ENCODE measurements at regions not wholly inside any gene's neighbourhood (a gene's known extent, or its start where the extent isn't known, plus 50 kb on each side); places are given as distances from the start of the nearest gene placed in this dataset.

- Histone ChIP-seq H4K8ac (ENCODE audit: low read depth, low read length) (no peak overlapping the region), H3K27me3 (ENCODE audit: control insufficient read depth in 3 of 3, insufficient read depth in 3 of 3, low read depth in 1 of 3, low read length in 3 of 3) (peaks cover 0 to 36% (median 0%) of the 10 kb centered on the region in 3 experiments), H3K9me3 (replicated peaks in 1 of 2; ENCODE audit: control insufficient read depth in 2 of 2, insufficient read depth in 1 of 2, low read depth in 1 of 2, low read length in 2 of 2) (no peaks in the 10 kb centered on the region), H3K4me2 (ENCODE audit: insufficient read depth, low read length, poor library complexity, severe bottlenecking) (no peak overlapping the region), H2AFZ (ENCODE audit: low read length) (no peak overlapping the region), H3K79me1 (ENCODE audit: low read depth, low read length) (no peaks in the 10 kb centered on the region), H2AK5ac (ENCODE audit: low read depth, low read length) (no peak overlapping the region), H2BK15ac (ENCODE audit: low read length) (no peak overlapping the region), H3K14ac (ENCODE audit: low read length) (no peak overlapping the region), H2BK5ac (ENCODE audit: low read length) (no peak overlapping the region), H3K4me3 (ENCODE audit: low read length in 2 of 2) (no peak overlapping the region), H3K4ac (ENCODE audit: low read length) (no peak overlapping the region), H2BK12ac (ENCODE audit: low read length) (no peak overlapping the region), H3K4me1 (ENCODE audit: control insufficient read depth in 2 of 2, insufficient read depth in 1 of 2, low read depth in 1 of 2, low read length in 2 of 2) (peaks cover 0 to 14% of the 10 kb centered on the region in 2 donors), H3K27ac (replicated peaks; ENCODE audit: low read length) (no peak overlapping the region), H3K18ac (ENCODE audit: low read length) (no peak overlapping the region), H3K9ac (ENCODE audit: low read depth, low read length, poor library complexity) (no peak overlapping the region), H2BK120ac (ENCODE audit: low read depth, low read length) (no peak overlapping the region), H3K23ac (ENCODE audit: low read depth, low read length, poor library complexity) (no peak overlapping the region), H4K91ac (ENCODE audit: low read depth, low read length, poor library complexity) (no peak overlapping the region), H3K36me3 (replicated peaks in 1 of 2; ENCODE audit: control insufficient read depth in 2 of 2, insufficient read depth in 2 of 2, low read length in 2 of 2) (no peaks in the 10 kb centered on the region)
- DNase-seq (ENCODE audit: low spot score): no peak
- no CpG with 5 or more reads among the region's 11 CpGs for WGBS, 2 donors (ENCODE audit: extremely low coverage in 2 of 2, insufficient read length in 2 of 2, insufficient replicate concordance in 1 of 2)
These were observed 116.8 kb upstream of the CDH4 start for GRCh38 chr20:61135266-61135665.

GRCh38 chr20:61135968-61136367, 116.1 kb upstream of the CDH4 start:
- H3K14ac ChIP-seq (ENCODE audit: low read length): no peak overlapping the region
- H3K23ac ChIP-seq (ENCODE audit: low read depth, low read length, poor library complexity): no peak overlapping the region
- no peak overlapping the region for H4K8ac ChIP-seq (ENCODE audit: low read depth, low read length)
- H3K79me1 ChIP-seq (ENCODE audit: low read depth, low read length): no peaks in the 10 kb centered on the region
- no peak overlapping the region for H2BK120ac ChIP-seq (ENCODE audit: low read depth, low read length)
- H2BK5ac ChIP-seq (ENCODE audit: low read length): no peak overlapping the region
- H2AFZ ChIP-seq (ENCODE audit: low read length): no peak overlapping the region
- H4K91ac ChIP-seq (ENCODE audit: low read depth, low read length, poor library complexity): no peak overlapping the region
- no peak overlapping the region for H3K4me2 ChIP-seq (ENCODE audit: insufficient read depth, low read length, poor library complexity, severe bottlenecking)
- no peaks in the 10 kb centered on the region for H3K36me3 ChIP-seq (replicated peaks in 1 of 2; ENCODE audit: control insufficient read depth in 2 of 2, insufficient read depth in 2 of 2, low read length in 2 of 2)
- H3K4ac ChIP-seq (ENCODE audit: low read length): no peak overlapping the region
- no peak overlapping the region for H3K4me3 ChIP-seq (ENCODE audit: low read length in 2 of 2)
- peak overlapping the region; percentile 44 for H3K9ac ChIP-seq (ENCODE audit: low read depth, low read length, poor library complexity)
- peaks cover 0 to 14% of the 10 kb centered on the region in 2 donors for H3K4me1 ChIP-seq (ENCODE audit: control insufficient read depth in 2 of 2, insufficient read depth in 1 of 2, low read depth in 1 of 2, low read length in 2 of 2)
- no peaks in the 10 kb centered on the region for H3K9me3 ChIP-seq (replicated peaks in 1 of 2; ENCODE audit: control insufficient read depth in 2 of 2, insufficient read depth in 1 of 2, low read depth in 1 of 2, low read length in 2 of 2)
- H3K27me3 ChIP-seq (ENCODE audit: control insufficient read depth in 3 of 3, insufficient read depth in 3 of 3, low read depth in 1 of 3, low read length in 3 of 3): peaks cover 0 to 35% (median 0%) of the 10 kb centered on the region in 3 experiments
- no CpG with 5 or more reads among the region's 15 CpGs for WGBS, 2 donors (ENCODE audit: extremely low coverage in 2 of 2, insufficient read length in 2 of 2, insufficient replicate concordance in 1 of 2)
- H3K18ac ChIP-seq (ENCODE audit: low read length): peak overlapping the region; percentile 78
- no peak overlapping the region for H2AK5ac ChIP-seq (ENCODE audit: low read depth, low read length)
- no peak overlapping the region for H2BK15ac ChIP-seq (ENCODE audit: low read length)
- H3K27ac ChIP-seq (replicated peaks; ENCODE audit: low read length): no peak overlapping the region
- peak overlapping the region; percentile 18 for H2BK12ac ChIP-seq (ENCODE audit: low read length)
- DNase-seq (ENCODE audit: low spot score): peak; percentile 11

GRCh38 chr20:61138566-61138965, 113.5 kb upstream of the CDH4 start:
- H3K18ac ChIP-seq (ENCODE audit: low read length): no peak overlapping the region
- no peak for DNase-seq (ENCODE audit: low spot score)
- H2BK120ac ChIP-seq (ENCODE audit: low read depth, low read length): no peak overlapping the region
- no peak overlapping the region for H2BK5ac ChIP-seq (ENCODE audit: low read length)
- no peaks in the 10 kb centered on the region for H3K36me3 ChIP-seq (replicated peaks in 1 of 2; ENCODE audit: control insufficient read depth in 2 of 2, insufficient read depth in 2 of 2, low read length in 2 of 2)
- H2AK5ac ChIP-seq (ENCODE audit: low read depth, low read length): no peak overlapping the region
- no peak overlapping the region for H3K14ac ChIP-seq (ENCODE audit: low read length)
- H3K23ac ChIP-seq (ENCODE audit: low read depth, low read length, poor library complexity): no peak overlapping the region
- no peak overlapping the region for H2BK15ac ChIP-seq (ENCODE audit: low read length)
- H3K4ac ChIP-seq (ENCODE audit: low read length): no peak overlapping the region
- no peak overlapping the region for H2BK12ac ChIP-seq (ENCODE audit: low read length)
- no peaks in the 10 kb centered on the region for H3K79me1 ChIP-seq (ENCODE audit: low read depth, low read length)
- H4K91ac ChIP-seq (ENCODE audit: low read depth, low read length, poor library complexity): no peak overlapping the region
- H3K4me3 ChIP-seq (ENCODE audit: low read length in 2 of 2): no peak overlapping the region
- WGBS, 2 donors (ENCODE audit: extremely low coverage in 2 of 2, insufficient read length in 2 of 2, insufficient replicate concordance in 1 of 2): no CpG with 5 or more reads among the region's 5 CpGs
- H3K27ac ChIP-seq (replicated peaks; ENCODE audit: low read length): no peak overlapping the region
- no peaks in the 10 kb centered on the region for H3K9me3 ChIP-seq (replicated peaks in 1 of 2; ENCODE audit: control insufficient read depth in 2 of 2, insufficient read depth in 1 of 2, low read depth in 1 of 2, low read length in 2 of 2)
- H3K4me1 ChIP-seq (ENCODE audit: control insufficient read depth in 2 of 2, insufficient read depth in 1 of 2, low read depth in 1 of 2, low read length in 2 of 2): peaks cover 0 to 14% of the 10 kb centered on the region in 2 donors
- H3K9ac ChIP-seq (ENCODE audit: low read depth, low read length, poor library complexity): no peak overlapping the region
- peaks cover 0 to 35% (median 0%) of the 10 kb centered on the region in 3 experiments for H3K27me3 ChIP-seq (ENCODE audit: control insufficient read depth in 3 of 3, insufficient read depth in 3 of 3, low read depth in 1 of 3, low read length in 3 of 3)
- H2AFZ ChIP-seq (ENCODE audit: low read length): no peak overlapping the region
- H3K4me2 ChIP-seq (ENCODE audit: insufficient read depth, low read length, poor library complexity, severe bottlenecking): no peak overlapping the region
- no peak overlapping the region for H4K8ac ChIP-seq (ENCODE audit: low read depth, low read length)

- Histone ChIP-seq H4K91ac (ENCODE audit: low read depth, low read length, poor library complexity) (no peak overlapping the region), H2BK120ac (ENCODE audit: low read depth, low read length) (no peak overlapping the region), H2AK5ac (ENCODE audit: low read depth, low read length) (no peak overlapping the region), H4K8ac (ENCODE audit: low read depth, low read length) (no peak overlapping the region), H3K4me3 (ENCODE audit: low read length in 2 of 2) (no peak overlapping the region), H2AFZ (ENCODE audit: low read length) (no peak overlapping the region), H3K27me3 (ENCODE audit: control insufficient read depth in 3 of 3, insufficient read depth in 3 of 3, low read depth in 1 of 3, low read length in 3 of 3) (peaks cover 0 to 34% (median 0%) of the 10 kb centered on the region in 3 experiments), H3K79me1 (ENCODE audit: low read depth, low read length) (no peaks in the 10 kb centered on the region), H3K18ac (ENCODE audit: low read length) (no peak overlapping the region), H3K4me2 (ENCODE audit: insufficient read depth, low read length, poor library complexity, severe bottlenecking) (no peak overlapping the region), H3K27ac (replicated peaks; ENCODE audit: low read length) (no peak overlapping the region), H2BK12ac (ENCODE audit: low read length) (no peak overlapping the region), H3K9ac (ENCODE audit: low read depth, low read length, poor library complexity) (no peak overlapping the region), H2BK15ac (ENCODE audit: low read length) (no peak overlapping the region), H3K4me1 (ENCODE audit: control insufficient read depth in 2 of 2, insufficient read depth in 1 of 2, low read depth in 1 of 2, low read length in 2 of 2) (peaks cover 0 to 14% of the 10 kb centered on the region in 2 donors), H3K36me3 (replicated peaks in 1 of 2; ENCODE audit: control insufficient read depth in 2 of 2, insufficient read depth in 2 of 2, low read length in 2 of 2) (no peaks in the 10 kb centered on the region), H3K9me3 (replicated peaks in 1 of 2; ENCODE audit: control insufficient read depth in 2 of 2, insufficient read depth in 1 of 2, low read depth in 1 of 2, low read length in 2 of 2) (no peaks in the 10 kb centered on the region), H3K14ac (ENCODE audit: low read length) (no peak overlapping the region), H3K4ac (ENCODE audit: low read length) (no peak overlapping the region), H2BK5ac (ENCODE audit: low read length) (no peak overlapping the region), H3K23ac (ENCODE audit: low read depth, low read length, poor library complexity) (no peak overlapping the region)
- DNase-seq (ENCODE audit: low spot score): no peak
- WGBS, 2 donors (ENCODE audit: extremely low coverage in 2 of 2, insufficient read length in 2 of 2, insufficient replicate concordance in 1 of 2): no CpG with 5 or more reads among the region's 4 CpGs
These were observed 113.0 kb upstream of the CDH4 start for GRCh38 chr20:61139031-61139430.

Measured in neuronal stem cell (in vitro differentiated cells).